ENCODE measurements at regions not wholly inside any gene's neighbourhood (a gene's known extent, or its start where the extent isn't known, plus 50 kb on each side); places are given as distances from the start of the nearest gene placed in this dataset.

DNA sequence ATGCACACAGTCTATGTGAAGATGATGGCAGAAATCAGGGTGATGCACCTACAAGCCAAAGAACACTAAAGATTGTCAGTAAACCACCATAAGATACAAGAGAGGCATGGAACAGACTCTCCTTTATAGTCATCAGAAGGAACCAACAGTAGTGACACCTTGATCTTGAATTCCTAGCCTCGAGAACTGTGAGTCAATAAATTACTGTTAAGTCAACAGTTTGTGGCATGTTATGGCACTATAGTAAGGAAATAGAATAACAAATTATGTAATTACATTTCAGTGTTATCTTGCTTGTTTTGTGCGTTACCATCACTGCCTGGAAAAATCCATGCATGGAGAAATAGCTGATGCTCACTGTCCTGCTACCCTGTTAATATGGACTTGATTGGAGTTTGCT is 110.2 kb upstream of the LRP1B start:
- DNase-seq (ENCODE audit: low spot score), result no peak

DNA sequence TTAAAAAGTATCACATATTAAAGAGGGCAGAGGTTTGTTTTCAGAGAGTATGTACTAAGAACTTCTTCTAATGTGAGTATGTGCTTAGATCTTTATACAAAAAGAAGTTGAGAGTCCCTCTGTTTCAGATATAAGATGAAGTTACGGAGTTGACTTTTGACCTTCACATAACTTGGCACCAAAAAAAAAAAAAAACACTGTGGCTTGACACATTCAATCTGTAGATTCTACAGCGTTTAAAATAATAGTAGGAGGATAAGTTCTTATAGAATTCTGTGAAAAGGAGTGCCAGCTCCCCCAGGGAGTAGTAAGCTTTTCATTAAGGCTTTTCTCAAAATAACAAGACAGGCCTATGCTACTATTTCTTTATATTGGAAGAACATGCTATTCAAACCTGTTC is 105.4 kb upstream of the LRP1B start:
- DNase-seq (ENCODE audit: low spot score), result no peak

DNA sequence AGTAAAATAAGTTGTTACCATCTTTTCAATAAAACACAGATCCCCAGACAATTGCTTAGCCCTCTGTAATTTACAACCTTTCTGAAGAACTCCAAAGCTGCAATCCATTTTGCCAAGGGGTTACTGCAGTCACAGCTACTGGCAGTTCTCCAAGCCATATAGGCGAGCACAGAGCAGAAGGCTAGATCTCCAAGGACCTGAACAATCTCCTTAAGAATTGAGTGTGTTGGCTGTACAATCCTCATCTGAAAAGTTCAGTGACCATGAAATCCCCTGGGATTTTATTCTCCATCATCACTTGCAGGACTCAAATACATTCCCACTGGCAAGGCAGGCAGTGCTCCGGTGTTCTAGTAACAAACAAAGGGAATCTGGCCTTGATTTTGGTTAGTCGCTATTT is 103.9 kb upstream of the LRP1B start:
- no peak for DNase-seq (ENCODE audit: low spot score)

DNA sequence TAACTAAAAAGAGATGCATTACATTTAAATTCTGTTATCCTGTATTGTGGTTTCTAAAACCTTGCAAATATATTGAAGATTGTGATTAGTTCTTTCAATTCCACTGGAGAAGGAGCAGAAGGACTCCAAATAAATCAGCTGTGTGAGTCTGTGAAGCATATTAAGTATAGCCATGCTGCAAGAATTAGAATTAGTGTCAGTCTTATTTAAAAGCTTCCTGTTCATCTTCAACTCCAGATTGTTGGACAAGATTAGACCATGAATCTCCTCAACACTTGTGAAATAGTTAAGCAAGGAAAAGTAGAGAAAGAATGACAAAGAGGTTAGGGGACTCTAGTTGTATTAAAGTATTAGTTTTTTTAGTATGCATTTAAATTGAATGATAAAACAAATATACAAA is 92.5 kb upstream of the LRP1B start:
- DNase-seq (ENCODE audit: low spot score), result no peak

DNA sequence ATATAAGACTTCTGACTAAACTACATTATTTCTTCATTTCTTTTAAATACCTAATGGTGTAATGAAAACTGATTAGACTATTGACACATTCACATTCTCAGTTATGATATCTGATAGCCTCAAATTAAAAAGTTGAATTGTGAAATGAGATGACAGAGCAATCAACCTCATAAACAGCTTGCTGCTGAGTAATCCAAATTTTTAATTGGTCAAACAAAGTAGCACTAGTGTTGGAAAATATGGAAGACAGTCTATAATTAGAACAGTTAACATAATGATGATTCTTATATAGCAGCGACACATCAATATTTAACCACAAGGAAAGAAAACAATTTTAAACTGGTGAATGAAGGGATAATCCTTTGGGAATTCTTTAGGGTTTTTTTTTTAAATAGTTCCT is 91.9 kb upstream of the LRP1B start:
- DNase-seq (ENCODE audit: low spot score), result no peak

DNA sequence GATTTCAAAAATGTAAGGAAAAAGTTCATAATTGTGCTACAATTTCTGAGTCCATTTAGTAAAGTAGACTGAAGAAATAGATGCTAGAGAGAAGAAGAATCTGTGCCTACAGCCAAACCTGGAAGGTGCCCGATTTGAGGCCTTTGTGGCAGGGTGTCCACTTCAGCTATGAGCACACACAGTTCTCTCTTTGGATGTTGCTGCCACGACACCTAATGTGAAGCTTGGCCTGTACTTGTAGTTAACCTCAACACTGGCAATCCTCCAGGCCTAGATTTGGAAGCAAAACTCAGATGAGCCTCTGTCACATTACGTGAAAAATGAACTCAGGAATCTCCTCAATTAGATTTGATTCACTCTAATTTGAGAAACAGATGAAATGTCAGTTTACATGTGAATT is 90.1 kb upstream of the LRP1B start:
- DNase-seq (ENCODE audit: low spot score), result no peak

DNA sequence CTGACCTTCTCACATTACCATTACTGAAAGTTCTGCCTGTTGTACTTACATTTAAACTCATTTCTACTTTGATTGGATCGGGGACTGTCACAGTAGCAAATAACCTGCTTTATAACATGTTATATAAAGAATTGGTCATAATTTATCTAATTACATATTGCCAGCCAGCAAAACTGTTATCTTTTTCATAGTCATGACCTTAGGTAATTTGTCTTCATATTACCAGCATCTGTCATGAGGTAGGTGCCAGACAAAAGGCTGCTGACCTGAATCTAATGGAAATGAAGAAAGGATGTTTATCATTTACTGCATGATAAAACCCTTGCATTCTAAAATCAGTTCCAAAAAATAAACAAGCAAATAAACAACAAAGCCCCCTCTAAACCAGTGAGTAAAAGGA is 89.4 kb upstream of the LRP1B start:
- no peak for DNase-seq (ENCODE audit: low spot score)

DNA sequence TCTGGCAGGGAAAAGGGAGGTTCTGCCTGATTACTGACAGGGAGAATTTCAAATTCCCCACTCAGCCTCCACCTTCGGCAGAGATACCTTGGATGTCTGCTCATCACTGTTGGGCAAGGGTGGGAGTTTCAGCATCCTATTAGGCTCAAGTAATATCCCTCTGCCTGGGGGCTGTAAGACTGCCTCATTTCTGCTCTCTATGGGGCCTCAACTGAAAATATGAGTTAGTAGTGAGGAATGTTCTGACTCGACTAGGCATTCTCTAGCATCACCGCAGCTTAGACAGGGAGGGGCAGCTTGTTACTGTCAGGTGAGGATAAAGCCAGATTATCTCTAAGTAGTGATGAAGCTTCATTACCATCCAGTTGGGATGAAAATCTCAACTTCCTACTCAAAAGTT is 87.7 kb upstream of the LRP1B start:
- DNase-seq (ENCODE audit: low spot score), result no peak

DNA sequence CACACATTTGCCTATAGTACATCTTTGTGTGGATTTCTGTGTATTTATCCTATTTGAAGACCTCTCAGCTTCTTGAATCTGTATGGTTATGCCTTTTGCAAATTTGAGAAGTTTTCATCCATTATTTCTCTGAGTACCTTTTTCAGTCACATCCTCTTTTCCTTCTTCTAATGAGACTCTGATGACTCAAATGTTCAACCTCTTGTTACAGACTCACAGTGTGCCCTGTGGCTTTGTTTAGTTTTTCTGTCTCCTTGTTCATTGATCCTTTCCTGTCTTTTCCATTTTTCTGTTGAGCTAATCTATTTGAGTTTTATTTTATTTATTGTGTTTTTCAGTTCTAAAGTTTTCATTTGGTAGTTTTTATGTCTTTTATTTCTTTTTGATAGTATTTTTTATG is 87.0 kb upstream of the LRP1B start:
- DNase-seq (ENCODE audit: low spot score), result no peak

DNA sequence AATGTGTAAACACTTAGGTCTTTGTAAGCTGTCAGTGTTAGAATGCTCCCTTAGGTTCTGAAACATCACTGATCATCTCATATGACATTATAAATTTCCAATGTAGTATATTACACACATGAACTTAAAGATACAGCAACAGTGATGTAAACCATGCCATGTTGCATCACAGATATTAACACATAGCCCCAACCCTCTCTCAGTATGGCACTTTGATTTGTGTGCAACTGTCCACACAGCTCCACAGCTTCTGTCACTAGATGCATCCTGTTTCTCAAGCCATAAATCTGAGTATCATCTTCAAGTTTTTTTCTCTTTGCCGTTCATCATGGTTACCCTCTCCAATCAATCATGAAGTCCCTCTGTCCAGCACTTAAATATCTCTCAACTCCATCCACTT is 69.2 kb upstream of the LRP1B start:
- DNase-seq (ENCODE audit: low spot score), result no peak

DNA sequence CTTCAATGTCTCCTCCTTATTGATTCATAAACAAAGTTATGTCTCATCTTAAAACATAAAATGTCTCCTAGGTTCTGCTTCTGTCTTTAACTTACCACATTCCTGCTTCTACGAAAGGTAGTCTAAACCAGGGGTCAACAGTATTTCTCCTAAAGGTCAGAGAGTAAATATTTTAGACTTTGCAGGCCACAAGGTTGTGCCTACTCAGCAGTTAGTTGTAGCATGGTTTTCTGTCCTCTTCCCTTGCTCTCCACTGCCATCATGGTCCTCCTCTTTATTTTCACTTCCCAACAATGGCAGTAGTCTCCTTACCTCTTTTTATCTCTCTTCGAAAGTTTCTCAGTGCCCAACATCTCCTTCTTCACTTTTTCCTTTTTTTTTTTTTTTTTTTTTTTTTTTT is 68.3 kb upstream of the LRP1B start:
- DNase-seq (ENCODE audit: low spot score), result no peak

DNA sequence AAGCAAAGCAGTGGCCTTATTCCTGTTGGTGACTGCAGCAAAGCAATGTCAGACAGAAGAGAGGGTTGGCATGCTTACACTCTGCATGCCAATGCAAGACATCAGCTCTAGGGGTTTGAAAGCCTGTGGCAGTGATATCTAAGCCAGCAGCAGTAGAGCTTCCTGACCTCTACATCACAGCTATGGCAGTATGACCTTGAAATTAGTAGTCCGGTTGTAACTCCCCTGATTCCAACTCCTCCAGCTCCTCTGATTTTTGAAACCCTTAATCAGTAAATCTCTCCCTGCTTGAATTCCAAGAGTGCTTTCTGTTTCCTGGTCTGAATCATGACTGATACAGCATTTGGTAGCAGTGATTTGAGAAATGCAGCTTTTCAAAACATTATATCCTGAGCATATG is 60.0 kb upstream of the LRP1B start:
- DNase-seq (ENCODE audit: low spot score), result no peak

DNA sequence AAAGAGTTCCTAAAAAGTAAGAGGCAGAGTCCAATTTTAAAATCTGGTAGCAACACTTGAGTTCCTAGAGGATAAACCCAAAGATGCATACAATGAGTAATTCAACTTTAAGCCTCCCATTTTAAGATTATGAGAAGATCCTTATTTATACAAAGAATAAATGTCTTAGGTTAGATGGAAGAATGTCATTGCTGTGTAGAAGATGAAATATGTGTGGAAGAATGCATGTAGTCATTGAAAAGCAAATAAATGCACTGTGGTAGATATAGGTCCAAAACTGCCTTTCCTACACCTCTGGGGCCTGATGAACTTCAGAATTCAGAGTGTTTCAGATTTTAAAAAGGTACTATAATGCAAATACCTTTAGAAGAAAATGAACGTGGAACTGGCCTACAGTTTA is 58.7 kb upstream of the LRP1B start:
- no peak for DNase-seq (ENCODE audit: low spot score)

DNA sequence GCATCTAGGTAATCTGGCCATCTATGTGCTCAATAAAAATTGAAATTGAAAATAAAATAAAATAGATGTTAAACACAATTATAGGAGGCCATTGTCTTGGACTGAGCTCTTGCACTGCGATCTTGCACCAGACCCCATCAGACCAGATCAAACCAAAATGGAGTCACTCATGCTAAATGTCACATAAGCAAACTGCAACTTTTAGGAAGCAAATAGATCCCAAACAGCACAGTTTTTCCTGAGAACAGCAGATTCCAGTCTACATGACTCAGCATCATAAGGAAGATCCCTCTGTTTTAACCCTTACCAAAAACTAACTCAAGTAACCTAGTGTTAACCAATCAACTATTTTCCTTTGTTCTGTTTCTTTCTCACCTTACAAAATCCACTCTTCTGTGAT is 57.7 kb upstream of the LRP1B start:
- no peak for DNase-seq (ENCODE audit: low spot score)

DNA sequence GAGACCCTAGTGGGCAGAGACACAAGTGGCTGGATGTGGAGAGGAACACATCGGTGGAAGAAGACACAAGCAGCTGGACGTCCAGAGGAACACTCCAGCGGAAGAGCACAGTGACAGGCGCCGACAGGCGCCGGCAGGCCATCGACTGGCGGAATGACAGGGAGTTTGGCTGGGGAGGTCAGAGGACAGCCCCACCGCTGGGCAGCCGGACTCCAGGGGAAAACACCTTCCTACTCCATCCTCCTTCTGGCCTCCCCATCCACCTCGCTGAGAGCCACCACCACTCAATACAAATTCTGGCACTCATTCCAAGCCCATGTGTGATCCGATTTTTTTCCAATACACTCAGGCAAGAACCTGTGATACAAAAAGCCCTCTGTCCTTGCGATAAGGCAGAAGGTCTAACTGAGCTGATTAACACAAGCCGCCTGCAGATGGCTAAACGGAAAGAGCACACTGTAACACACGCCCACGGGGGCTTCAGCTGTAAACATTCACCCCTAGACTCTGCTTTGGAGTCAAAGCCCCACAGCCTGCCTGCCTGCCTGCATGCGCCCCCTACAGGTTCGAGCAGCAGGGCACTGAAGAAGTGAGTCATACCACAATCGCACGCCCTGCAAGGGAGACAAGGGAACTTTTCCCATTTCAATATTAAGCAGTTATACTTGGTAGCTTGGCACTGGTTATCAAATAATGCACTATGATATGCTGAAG is 50.2 kb upstream of the LRP1B start:
- DNase-seq (ENCODE audit: low spot score), result no peak

Data from germinal center (tissue), 1 donor.